ENCODE measurements at regions not wholly inside any gene's neighbourhood (a gene's known extent, or its start where the extent isn't known, plus 50 kb on each side); places are given as distances from the start of the nearest gene placed in this dataset.

DNA sequence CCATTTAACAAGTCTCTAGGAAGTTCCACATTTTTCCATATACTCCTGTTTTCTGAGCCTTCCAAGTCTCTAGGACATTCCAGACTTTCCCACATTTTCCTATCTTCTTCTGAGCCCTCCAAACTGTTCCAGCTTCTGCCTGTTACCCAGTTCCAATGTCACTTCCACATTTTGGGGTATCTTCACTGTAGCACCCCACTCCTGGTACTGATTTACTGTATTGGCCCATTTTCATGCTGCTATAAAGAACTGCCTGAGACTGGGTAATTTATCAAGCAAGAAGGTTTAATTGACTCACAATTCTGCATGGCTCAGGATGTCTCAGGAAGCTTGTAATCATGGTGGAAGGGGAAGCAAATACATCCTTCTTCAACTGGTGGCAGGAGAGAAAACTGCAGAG, 285.0 kb downstream of the LRRIQ3 start:
- no peak for DNase-seq (ENCODE audit: low read depth)
- no peak overlapping the region for H3K4me3 ChIP-seq (ENCODE audit: low read depth, low read length)
- TF ChIP-seq, protein P1, sequence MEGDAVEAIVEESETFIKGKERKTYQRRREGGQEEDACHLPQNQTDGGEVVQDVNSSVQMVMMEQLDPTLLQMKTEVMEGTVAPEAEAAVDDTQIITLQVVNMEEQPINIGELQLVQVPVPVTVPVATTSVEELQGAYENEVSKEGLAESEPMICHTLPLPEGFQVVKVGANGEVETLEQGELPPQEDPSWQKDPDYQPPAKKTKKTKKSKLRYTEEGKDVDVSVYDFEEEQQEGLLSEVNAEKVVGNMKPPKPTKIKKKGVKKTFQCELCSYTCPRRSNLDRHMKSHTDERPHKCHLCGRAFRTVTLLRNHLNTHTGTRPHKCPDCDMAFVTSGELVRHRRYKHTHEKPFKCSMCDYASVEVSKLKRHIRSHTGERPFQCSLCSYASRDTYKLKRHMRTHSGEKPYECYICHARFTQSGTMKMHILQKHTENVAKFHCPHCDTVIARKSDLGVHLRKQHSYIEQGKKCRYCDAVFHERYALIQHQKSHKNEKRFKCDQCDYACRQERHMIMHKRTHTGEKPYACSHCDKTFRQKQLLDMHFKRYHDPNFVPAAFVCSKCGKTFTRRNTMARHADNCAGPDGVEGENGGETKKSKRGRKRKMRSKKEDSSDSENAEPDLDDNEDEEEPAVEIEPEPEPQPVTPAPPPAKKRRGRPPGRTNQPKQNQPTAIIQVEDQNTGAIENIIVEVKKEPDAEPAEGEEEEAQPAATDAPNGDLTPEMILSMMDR (IDR thresholded peaks at IDR 0.05; ENCODE audit: insufficient read depth, low read depth, low read length, missing control alignments): no peak

DNA sequence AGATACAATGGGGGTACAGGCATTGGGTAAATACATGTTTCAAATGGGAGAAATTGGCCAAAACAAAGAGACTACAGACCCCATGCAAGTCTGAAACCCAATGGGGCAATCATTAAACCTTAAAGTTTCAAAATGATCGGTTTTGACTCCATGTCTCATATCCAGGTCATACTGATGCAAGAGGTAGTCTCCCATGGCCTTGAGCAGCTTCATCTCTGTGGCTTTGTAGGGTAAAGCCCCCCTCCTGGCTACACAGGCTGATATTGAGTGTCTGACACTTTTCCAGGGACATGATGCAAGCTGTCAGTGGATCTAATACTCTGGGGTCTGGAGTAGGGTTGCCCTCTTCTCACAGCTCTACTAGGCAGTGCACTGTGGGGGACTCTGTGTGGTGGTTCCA, 286.1 kb downstream of the LRRIQ3 start:
- H3K4me3 ChIP-seq (ENCODE audit: low read depth, low read length): no peak overlapping the region
- TF ChIP-seq, protein P1 (IDR thresholded peaks at IDR 0.05; ENCODE audit: insufficient read depth, low read depth, low read length, missing control alignments): no peak
- no peak for DNase-seq (ENCODE audit: low read depth)

DNA sequence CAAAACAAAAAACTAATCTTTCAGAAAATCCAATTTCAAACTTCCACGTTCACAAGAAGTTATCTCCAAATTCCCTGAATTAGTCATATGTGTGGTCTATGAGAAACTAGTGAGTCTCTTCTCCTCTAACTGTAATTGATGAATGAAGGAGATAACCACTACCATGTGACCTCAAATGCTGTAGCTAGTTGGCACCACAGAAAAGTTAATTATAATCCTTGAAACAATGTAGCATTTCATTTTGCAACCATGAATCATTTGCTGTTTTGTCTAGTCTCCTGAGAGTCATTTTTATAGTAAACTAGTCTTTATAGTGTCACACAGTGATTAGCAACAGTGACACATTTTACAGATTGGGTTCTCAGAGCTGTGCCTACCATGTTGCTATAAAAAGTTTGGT, 287.5 kb downstream of the LRRIQ3 start:
- TF ChIP-seq, protein P1 (IDR thresholded peaks at IDR 0.05; ENCODE audit: insufficient read depth, low read depth, low read length, missing control alignments): no peak
- no peak overlapping the region for H3K4me3 ChIP-seq (ENCODE audit: low read depth, low read length)
- DNase-seq (ENCODE audit: low read depth): no peak

DNA sequence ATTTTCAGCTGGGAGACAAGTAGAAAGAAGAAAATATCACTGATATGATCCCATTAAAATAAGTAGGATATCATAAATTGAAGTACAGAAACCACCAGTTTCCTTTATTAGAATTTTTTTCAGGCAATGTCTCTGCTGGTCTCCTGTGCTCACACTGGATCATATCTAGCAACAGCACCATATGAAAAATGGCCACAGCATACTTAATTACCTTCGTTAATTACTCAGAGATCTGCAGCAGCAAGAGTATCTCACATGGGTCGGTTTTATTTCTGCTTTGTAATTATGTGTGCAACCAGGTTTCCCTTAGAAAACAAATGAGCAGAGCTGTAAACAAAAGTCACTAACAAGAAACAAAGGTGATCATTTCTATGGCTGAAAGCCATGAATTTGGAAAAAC, 287.9 kb downstream of the LRRIQ3 start:
- no peak overlapping the region for H3K4me3 ChIP-seq (ENCODE audit: low read depth, low read length)
- no peak for DNase-seq (ENCODE audit: low read depth)
- TF ChIP-seq, protein P1 (IDR thresholded peaks at IDR 0.05; ENCODE audit: insufficient read depth, low read depth, low read length, missing control alignments): no peak

DNA sequence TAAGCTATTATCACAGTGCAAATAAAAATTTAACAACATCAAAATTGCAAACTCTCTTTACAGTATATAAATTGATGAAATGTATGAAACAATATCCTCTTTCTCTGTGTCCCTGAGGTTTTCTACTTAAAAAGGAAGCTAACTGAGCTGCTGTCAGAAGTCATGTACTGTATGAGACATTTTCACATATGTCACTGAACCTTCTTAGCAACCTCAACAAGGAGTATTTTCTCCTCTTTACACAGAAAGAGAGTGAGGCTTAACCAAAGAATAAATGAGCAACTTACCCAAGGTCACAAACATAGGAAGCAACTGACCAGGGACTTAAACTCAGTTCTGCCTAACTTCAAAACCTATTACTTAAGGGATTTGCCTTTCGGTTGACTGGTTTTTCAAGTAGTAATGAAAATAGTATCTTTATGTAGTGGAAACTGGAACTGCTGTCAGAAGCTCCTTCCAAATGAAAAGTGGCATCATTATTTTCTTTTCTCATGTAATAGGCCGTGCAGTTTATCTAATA, 288.9 kb downstream of the LRRIQ3 start:
- no peak for DNase-seq (ENCODE audit: low read depth)
- TF ChIP-seq, protein P1 (IDR thresholded peaks at IDR 0.05; ENCODE audit: insufficient read depth, low read depth, low read length, missing control alignments): no peak

DNA sequence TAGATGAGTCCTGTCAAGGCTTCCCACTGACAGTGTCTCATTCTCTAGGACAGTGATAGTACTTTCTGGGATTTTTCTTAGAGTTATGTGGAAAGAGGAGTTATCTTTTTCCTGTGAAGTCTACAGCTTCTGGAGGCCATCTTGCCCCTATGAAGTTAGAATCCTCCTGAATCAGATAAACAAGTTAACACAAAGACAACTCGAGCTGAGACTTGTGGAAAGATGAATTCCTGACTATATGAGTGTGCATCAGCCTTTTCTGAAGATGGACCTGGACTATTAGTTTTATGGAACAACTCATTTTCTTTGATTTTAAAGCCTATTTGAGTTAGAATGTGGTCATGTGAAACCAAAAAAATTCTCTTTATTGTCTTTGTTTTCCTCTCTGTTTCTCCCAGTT, 290.9 kb downstream of the LRRIQ3 start:
- DNase-seq (ENCODE audit: low read depth): no peak
- H3K4me3 ChIP-seq (ENCODE audit: low read depth, low read length): no peak overlapping the region
- TF ChIP-seq, protein P1 (IDR thresholded peaks at IDR 0.05; ENCODE audit: insufficient read depth, low read depth, low read length, missing control alignments): no peak

More for the DNA sequence above, 288.9 kb downstream of the LRRIQ3 start:
- H3K4me3 ChIP-seq (ENCODE audit: low read depth, low read length): no peak overlapping the region

DNA sequence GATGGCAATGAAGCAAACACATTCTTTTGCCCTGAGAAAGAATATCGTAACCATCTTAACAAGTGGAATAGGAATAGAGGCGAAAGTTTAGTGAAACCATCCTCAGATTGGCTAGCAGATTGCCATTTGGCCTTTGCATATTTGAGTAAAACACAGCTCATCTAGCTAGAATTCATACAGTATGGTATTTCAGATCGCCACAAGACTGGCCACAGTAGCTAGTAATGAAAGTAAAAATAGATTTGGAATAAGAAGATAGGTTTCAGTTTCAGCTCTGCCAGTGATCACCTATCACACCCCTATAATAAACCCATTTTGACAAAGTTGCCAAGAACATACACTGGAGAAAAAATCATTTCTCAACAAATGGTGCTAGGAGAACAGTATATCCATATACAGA, 294.9 kb downstream of the LRRIQ3 start:
- TF ChIP-seq, protein P1 (IDR thresholded peaks at IDR 0.05; ENCODE audit: insufficient read depth, low read depth, low read length, missing control alignments): no peak
- peak; percentile 2 for DNase-seq (ENCODE audit: low read depth)
- H3K4me3 ChIP-seq (ENCODE audit: low read depth, low read length): no peak overlapping the region
